HG02571 (cell line): ENCODE measurements at regions not wholly inside any gene's neighbourhood (a gene's known extent, or its start where the extent isn't known, plus 50 kb on each side); places are given as distances from the start of the nearest gene placed in this dataset.
A peak's percentile ranks its signal among the peaks of the same experiment; 100 is the strongest.

Source experiments
- ATAC-seq: cut with Tn5 transposase; IDR thresholded peaks from one replicate; pipeline ENCODE4 v1.9.1; 2021; ENCODE audit warnings: mild to moderate bottlenecking, moderate library complexity; ENCODE audit not compliant: unreplicated experiment

- ATAC-seq: no peak
These were observed 306.6 kb downstream of the SPATA31D1 start for GRCh38 chr9:82295181-82295580.

DNA sequence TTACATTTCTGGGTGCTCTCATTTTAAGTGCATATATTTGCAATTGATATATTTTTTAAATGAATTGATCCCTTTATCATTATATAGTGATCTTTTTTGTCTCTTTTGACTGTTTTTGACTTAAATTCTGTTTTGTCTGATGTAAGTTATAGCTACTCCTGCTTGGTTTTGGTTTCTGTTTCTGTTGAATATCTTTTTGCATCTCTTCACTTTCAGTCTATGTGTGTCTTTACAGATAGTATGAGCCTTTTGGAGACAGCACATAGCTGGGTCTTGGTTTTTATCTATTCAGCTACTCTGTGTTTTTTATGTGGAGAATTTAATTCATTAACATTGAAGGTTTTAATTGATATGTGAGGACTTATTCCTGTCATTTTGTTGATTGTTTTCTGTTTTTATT is 311.3 kb downstream of the SPATA31D1 start:
- ATAC-seq: peak; percentile 61

DNA sequence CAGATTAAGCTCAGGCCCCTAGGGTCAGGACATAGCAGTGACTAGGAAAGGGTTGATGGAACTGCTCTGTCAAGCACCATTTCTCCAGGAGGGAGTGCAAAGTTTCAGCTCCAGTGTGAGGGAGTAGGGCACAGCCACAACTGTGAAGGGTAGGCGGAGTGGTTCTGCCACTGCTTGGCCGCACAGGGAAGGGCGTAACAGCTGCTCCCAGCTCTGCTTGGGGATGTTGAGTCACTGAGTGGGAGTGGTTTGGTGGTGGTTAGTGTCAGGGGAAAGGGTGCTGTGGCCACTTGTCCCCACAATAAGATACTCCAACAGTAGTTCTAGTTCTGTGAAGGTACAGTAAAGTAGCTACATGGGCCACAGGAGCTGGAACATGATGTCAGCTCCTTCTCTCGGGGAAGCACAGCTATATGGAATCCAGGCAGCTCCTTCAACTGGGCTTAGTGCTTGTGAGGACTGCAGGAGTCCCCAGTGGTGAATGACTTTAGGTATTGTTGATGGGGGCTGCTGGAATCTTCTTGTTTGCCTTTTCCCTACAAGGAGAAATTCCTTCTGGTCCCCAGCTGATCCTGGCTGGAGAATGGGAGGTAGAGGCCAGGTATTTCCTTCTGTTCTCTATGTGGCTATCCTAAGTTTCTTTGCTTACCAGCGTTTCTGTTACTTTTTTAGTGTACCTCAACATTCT is 314.5 kb downstream of the SPATA31D1 start:
- no peak for ATAC-seq

DNA sequence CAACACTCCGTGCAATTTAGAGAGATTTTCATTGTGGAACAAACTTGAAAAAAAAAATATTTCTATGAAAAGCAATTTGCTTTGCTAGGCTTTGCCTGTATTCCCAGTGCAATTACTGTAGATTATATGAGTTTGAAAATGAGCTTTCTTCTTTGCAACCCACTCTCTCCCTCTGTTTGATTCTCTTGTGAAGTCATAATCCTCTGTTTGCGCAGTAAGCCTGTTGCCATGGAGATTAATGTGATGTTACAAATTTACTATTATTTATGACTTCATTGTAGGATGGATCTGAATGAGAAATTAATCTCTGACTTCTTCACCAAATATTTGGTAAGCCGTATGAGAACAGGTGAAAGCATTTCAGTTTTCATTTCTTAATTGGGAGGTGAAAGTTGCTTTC is 320.3 kb downstream of the SPATA31D1 start:
- ATAC-seq: no peak

DNA sequence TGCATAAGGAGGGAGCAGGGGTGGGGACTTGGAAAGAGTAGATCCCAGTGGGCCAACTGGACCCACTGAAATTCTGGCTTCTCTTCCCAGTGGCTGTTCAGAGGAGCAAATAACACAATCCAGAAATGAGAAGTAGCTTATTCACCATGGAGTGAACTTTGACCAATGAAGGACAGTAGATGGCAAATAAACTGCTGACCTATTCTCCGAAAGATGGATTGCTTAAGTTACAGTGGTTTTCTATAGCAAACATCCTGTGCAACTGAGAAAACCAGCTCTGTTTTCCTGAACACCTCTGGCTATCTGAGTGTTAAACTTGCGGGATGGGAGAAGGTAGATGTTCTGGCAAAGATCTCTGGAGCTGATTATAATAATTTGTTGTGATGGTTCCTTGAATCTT is 325.1 kb downstream of the SPATA31D1 start:
- ATAC-seq: no peak

DNA sequence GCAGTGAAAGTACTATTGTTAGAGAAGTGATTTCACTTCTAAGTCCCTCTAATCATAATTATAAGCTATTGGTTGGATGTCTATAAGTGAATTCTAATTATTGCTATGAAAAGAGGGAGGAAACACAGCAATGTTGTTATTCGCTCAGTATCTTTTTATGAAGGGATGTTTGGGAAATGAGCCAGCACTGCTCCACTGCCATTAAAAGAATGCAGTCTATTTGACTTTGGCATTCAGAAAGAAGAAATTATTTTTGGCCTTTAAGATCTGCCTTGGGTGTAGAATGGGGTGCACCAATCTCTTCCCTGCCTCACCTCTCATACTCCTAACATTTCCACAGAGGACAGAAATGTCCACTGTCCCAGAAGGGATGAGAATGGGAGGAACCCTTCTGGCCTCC is 332.0 kb downstream of the SPATA31D1 start:
- no peak for ATAC-seq

DNA sequence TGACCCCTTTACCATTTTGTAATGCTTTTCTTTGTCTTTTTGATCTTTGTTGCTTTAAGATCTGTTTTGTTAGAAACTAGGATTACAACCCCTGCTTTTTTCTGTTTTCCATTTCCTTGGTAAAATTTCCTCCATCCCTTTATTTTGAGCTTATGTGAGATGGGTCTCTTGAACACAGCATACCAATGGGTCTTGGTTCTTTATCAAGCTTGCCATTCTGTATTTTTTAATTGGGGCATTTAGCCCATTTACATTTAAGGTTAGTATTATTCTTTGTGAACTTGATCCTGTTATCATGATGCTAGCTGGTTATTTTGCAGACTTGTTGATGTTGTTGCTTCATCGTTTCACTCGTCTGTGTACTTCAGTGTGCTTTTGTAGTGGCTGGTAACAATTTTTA is 337.3 kb downstream of the SPATA31D1 start:
- no peak for ATAC-seq

DNA sequence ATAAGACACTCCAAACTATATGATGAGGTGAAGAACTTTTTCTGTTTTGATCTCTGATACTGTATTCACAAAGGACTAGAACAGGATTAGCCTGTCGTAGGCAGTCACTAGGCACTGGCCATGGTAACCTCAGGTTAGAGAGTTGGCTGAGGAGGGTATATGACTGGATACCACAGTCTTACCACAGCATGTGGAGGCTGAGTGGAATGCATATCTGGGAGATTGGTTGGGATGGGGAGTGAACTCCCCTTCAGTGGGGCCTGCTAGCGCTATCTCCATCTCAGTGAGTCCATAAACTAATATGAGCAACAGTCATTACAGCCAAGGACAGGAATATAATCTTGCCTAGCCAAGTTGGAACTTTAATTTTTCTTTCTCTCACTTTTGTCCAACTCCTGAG is 339.1 kb downstream of the SPATA31D1 start:
- ATAC-seq: no peak

- ATAC-seq: no peak
These were observed 342.5 kb downstream of the SPATA31D1 start for GRCh38 chr9:82331079-82331478.

DNA sequence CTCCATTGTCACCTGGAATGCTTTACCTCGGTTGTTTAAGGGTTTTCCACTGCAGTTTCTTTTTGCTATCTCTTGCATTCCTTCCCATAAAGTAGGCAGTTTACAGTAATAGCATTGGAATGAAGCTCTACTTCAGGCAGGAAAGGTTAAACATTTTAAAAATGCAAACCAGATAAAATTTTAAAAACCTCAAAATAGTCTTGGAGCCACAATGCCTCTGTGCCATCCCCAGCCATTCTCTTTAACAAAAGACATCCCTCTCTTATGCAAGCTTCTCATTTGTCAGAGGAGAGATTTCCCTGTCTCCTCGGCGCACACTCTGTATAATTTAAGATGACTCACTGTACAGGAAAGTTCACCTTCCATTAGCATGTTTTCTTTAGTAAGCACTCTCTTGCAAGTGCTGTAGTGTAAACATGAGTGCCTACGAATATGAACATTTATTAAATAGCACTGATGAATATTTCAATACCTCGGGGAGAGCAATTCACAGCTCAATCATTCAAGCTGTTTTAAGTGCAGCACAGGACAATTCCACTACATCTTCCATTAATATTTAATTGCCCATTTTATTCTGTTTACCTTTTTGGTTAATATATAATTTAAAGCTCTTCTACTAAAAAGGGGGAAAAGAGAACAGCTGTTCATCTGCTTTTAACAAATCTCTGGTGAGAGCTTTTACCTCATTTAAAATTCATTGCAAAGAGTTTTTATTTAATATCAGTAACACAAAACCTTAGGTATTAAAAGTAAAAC is 343.6 kb downstream of the SPATA31D1 start:
- ATAC-seq: no peak

DNA sequence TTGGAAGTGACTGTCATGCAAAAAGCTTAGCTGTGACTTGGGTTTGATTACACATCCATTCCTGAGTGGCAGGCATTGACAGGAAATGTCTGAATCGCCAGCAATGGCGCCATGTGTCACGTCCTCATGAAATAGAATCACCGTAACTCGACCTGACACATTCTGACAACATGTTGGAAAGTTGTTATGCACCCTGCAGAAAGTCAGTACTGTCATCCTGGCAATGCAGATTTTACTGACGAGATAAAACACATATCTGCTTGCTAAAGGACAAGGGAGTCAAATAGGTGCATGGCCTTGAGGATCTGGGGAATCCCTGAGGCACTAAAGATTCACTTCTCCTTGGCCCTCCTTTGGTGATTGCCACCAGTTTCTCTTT is 344.2 kb downstream of the SPATA31D1 start:
- ATAC-seq: no peak

- ATAC-seq: no peak
These were observed 345.1 kb downstream of the SPATA31D1 start for GRCh38 chr9:82333671-82334070.

DNA sequence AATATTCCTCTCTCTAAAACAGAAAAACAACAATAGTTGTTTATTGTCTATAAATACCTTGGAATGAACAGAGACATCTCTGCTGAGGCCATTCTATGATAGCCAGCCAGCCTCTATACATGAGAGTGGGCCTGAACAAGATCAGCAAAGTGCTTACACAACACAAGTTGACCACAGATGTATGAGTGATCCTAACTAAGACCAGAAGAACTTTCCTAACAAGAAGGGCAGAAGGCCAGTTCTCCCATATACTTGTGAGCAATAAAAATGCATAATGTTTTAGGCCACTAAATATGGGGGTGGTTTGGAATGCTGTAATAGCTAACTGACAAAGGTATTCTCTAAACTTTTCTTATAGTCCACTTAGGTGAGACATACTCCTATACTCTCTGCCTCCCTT is 345.7 kb downstream of the SPATA31D1 start:
- no peak for ATAC-seq

GRCh38 chr9:82337351-82337750 is 348.8 kb downstream of the SPATA31D1 start:
- no peak for ATAC-seq

- no peak for ATAC-seq
These were observed 353.5 kb downstream of the SPATA31D1 start for GRCh38 chr9:82342046-82342445.

DNA sequence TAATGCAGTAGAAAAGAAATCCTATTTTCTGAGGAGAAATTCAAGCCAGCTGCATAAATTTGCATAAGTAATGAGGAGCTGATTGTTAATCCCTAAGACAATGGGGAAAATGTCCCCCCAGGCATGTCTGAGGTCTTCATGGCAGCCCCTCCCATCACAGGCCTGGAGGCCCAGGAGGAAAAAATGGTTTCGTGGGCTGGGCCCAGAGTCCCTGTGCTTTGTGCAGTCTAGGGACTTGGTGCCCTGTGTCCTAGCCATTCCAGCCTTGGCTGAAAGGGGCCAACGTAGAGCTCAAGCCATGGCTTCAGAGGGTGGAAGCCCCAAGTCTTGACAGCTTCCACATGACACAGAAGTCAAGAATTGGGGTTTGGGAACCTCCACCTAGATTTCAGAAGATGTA is 357.5 kb downstream of the SPATA31D1 start:
- ATAC-seq: no peak

GRCh38 chr9:82353631-82354278 is 365.2 kb downstream of the SPATA31D1 start:
- ATAC-seq: no peak

DNA sequence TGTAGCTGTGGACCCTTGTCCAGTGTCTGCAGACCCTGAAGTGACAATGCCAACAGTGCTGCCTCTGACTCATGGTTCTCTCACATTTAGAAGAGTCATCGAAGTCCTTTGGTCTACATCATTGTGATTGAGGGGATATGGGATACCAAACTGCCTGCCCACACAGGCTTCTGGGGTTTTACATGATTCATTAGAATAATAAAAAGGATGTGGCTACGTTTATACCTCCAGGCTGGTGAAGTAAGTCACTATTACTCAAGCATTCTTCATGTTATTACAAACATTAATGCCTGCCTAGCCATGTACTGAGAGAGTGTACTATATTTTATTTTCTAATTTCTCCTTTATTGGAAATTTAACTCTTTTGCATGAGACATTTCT is 365.7 kb downstream of the SPATA31D1 start:
- ATAC-seq: no peak

DNA sequence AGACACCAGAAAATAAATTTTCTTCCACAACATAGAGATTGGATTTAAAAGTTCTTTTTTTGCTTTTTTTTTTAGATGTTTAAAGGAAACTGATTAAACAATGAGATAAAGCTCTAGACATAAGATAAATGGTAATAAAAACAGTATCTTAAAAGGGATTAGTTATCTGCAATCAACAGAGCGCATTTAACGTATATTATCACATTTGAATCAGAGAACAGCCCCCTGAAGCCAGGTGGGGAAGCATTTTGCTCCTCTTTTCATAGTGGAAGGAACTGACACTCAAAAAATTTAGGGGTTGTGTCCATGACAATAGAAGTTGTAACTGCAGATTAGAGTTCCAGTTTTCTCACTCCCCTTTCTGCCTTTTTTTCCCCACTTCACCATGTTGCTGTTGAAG is 367.6 kb downstream of the SPATA31D1 start:
- ATAC-seq: no peak

DNA sequence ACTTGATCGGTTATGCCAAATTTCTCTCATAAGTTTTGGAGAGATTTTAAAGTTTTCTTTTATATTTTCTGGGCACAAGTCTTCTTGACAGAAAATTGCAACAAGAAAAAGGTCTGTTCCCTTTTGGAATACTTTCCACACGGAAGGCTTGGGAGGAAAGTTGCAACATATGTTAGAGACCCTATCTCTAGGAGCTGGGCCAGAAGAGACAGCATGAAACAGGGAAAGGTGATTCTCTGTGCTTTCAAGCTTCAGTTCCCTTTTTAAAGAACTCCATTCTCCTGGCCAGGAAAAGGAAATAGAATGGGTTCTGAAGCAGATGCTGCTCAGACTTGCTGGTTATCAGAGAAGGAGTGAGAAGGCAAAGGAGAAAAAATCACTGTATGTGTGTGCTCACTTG is 368.3 kb downstream of the SPATA31D1 start:
- ATAC-seq: no peak

- ATAC-seq: no peak
These were observed 374.6 kb downstream of the SPATA31D1 start for GRCh38 chr9:82363198-82363597.

- no peak for ATAC-seq
These were observed 375.1 kb downstream of the SPATA31D1 start for GRCh38 chr9:82363682-82364081.
